ENCODE measurements at regions not wholly inside any gene's neighbourhood (a gene's known extent, or its start where the extent isn't known, plus 50 kb on each side); places are given as distances from the start of the nearest gene placed in this dataset.

DNA sequence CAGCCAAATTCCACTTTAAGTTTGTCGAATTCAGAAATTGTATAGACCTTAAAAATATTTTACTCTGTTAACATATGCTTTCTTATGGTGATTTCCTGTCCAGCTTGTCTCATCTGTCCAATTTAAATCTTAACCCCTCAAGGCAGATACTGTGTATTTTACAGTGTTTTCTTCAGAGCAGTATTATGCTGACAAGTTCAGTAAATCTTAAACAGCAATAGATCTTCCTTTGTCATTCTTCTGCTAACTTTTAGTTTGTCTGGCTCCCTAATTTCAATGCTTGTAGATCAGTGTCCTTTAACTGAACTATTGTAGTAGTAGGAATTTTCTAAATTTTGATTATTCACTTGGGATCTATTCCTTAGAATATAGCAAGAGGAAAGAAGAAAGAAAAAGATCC, 52.8 kb upstream of the MEIS1 start:
- no peak for DNase-seq (ENCODE audit: low read depth in 2 of 2)

DNA sequence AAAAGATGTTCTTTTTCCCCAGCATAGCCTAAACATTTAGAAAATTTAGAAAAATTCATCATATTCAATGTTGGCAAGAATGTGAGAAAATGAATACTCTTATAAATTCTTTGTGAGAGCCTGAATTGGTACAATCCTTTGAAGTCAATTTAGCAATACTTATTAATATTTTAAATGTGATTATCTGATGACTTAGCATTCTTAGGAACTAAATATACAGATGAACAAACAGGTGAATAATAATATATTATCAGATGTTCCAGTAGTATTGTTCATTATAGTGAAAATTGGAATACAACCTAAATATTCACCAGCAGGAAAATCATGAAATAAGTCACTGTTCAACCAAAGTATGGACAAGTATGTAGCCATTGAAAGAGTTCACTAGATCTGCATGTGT, 55.5 kb upstream of the MEIS1 start:
- DNase-seq (ENCODE audit: low read depth in 2 of 2) = no peak

DNA sequence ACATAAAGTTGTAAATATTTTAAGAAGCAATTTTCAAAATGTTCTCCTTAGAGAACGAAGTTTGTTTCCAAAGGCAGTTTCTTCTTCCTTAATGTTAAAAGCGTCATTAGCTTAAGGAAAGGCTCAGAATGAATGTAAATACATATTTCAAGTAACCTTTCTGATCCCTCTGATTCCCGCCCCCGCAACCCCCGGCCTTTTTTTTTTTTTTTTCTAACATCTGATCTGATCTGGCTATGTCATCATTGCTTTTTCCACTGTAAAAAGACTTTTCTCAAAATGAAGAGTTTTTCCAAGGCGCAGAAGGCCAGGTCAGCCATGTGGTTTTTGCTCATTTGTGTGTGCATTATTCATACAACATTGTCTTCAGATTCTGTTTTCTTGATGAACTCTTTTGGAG, 57.1 kb upstream of the MEIS1 start:
- DNase-seq (ENCODE audit: low read depth in 2 of 2) = no peak

DNA sequence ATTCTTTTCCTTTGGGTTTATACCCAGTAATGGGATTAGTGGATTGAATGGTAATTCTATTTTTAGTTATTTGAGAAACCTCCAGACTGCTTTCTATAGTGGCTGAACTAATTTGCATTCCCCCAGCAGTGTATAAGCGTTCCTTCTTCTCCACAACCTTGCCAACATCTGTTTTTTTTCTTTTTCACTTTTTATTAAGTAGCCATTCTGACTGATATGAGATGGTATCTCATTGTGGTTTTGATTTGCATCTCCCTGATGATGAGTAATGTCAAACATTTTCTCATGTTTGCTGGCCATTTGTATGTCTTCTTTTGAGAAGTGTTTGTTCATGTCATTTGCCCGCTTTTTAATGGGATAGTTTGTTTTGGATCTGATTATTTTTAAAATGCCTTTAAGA, 64.1 kb upstream of the MEIS1 start:
- no peak for DNase-seq (ENCODE audit: low read depth in 2 of 2)

DNA sequence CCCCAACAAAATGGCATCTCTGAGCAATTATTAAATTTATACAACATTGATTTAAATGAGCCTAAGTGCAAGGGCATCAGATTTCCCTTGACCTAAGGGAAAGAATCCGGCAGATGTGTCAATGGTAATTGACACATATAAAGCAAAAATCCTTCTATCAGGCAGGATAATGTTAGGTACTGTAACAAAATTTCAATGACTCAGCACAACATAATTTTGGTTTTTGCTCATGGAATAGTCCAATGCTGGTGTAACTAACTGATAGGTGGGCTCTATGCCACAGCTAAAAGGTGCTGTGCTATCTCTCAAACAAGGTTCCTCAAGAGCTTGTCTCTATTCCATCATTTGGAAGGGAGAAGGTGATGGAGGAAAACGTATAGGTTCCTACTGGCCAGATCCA, 68.3 kb upstream of the MEIS1 start:
- no peak for DNase-seq (ENCODE audit: low read depth in 2 of 2)

DNA sequence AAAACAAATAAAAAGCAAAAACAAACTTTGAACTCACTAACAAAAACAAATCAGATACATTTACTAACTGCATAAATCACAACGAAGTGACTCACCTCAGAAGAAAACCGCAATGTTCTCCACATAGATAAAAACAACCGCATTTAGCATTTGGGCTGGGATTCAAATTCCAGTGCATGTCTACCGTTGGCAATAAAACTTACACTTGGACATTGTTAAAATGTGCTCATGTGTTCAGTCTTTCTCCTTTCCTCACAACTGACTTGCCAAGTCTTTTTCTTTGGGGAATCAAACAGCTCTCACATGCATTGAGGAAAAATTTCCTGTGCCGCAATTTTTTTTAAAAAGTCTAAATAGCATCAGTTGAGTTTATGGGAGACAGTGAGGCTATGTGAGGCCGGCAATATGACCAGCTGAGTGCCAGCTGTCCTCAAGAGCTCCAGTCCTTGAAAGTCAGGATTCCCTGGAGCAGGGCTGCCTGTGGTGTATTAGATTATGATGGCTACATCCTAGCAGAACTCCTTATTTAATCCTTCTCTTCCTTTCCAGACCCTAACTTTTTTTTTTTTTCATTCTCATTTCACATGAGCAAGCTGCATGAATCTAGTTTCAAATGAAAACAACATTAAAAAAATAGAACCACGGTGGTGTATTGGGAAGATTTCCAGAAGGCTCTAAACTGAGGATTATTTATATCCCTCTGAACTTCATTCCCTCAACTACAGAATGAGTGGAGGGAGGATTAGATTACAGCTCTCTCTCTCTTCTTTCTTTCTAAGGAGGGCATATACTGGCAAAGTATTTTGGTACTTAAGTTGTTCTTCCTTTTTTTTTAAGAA, 70.2 kb upstream of the MEIS1 start:
- no peak for DNase-seq (ENCODE audit: low read depth in 2 of 2)

DNA sequence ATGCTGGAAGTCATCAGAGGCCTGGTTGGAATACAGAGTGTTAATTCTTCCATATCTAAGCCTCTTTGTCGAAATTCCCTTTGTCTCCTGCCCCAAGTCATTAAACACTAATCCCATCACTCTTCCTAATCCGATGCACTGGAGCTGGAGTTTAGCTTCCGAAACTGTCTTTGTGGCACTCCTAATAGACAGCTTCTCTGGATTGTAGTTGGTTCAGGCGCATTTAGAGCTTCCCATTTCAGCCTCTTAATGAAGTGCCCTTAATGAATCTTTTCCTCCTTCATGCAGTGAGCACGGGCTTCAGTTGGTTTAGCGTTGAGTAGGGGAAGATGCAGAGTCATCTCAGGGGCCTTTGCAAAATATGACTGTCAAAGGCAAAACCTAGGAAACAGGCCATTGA, 72.2 kb upstream of the MEIS1 start:
- DNase-seq (ENCODE audit: low read depth in 2 of 2) = no peak

DNA sequence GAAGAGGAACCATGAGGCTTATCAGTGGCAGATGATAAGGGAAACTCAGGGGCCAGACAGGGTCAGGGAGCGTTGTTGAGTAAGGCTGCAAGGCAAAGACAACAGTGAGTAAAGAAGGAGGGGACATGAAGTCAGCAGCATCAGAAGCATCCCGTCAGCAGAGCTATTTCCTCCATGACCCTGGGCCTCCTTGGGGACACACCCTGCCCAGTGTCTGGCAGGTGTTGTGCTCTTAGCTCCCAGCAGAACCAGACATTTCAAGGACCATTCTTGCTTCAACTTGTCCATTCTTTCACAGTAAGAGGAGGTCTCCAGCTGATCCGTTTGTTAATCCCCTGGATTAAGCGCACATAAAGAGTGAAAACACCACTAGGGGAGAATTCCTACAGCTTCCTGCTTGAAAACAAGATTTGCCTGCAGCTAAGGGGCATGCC, 88.7 kb upstream of the MEIS1 start:
- DNase-seq (ENCODE audit: low read depth in 2 of 2) = no peak

DNA sequence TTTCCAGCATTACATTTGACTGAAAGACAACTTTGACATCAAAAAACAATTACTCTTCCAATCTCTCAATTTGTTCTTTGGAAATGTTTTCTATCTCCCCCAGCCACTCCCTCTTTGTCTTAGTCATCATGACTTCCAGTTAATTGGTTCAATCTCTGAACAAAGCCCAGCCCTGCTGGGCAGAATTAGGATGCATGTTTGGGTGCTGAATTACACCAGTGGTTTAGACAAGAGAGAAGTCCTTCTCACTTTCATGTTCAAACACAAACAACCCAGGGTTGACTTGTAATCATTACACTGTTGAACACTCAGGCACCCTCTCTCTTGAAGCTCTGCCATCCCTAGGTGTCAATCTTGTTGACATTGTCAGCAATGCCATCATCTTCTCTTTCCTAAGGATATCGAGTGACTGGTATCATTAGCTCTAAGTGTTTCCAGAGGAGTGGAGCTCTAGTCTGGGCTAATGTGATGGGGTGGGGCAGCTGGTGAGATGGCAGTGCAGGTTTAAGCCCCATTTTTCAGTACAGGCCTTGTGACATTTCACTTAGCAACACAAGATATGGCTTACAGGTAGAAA, 90.8 kb upstream of the MEIS1 start:
- DNase-seq (ENCODE audit: low read depth in 2 of 2) = no peak

DNA sequence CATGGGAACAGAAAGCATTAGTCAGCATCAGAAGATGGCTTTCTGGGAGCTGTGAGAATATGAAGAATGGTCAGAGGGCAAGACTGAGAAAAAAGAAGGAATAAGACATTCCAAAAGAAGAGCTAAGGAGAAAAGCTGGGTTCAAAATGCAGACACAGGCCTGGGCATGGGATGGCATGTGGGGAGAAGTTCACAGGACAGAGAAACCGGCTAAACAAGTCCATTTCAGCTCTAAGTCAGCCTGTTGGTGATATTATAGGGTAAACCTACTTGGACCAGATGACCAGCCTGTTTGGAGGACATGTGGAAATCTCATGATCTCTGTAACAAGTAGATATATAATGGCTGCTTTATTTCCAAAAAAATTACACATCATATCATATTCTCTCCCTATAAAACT, 91.7 kb upstream of the MEIS1 start:
- DNase-seq (ENCODE audit: low read depth in 2 of 2) = no peak

DNA sequence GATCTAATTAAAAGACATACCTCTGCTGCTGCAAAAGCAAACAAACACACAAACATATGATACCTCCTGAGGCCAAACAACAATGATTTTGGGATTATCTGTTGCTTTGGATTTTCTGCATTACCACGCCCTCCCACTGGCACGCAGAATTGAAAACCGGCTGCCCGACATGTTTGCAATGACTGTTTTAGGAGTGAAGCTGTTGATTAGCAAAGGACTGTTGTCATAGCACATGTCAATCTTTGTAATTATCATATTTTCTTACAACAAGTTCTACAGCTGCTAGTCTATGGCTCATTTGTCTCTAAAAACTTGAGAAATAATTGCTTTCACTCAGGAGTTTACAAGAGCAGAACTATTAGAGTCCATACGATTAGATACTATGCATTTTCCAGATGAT, 94.4 kb upstream of the MEIS1 start:
- no peak for DNase-seq (ENCODE audit: low read depth in 2 of 2)

DNA sequence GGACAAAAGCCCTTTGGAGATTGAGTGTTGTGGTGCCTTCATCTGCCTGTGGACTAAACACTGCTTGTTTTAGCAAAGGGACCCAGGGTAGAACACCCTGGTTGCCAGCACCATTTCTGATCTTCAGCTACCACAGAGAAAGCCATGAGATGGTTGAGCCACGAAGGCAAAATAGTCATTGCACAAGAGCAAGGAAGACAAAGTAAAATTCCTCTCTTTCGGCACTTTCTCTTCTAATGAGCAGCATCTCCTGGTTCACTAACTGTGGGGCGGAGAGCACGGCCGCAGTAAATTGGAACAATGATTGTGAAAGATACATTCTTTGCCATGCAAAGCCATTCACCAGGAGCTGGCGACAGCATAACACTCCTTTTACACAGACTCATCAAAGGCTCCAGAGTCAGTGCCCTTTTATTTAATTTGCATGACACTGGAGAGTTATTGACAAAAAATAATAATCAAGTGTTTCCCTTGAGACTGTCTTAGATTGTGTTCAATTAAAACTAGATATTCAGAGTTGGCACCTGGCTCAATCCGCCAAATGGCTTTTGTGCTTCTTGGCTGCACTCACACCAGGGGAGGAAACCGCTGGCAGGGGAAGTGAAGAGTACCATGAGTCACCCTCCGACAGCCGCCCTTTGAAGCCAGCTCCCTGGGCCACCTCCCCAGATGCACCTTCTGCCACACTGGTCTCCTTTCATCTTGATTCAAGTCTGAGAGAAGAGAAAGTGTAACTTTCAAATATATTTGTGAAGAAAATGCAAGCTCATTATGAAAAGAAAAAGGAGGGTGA, 100.5 kb upstream of the MEIS1 start:
- no peak for DNase-seq (ENCODE audit: low read depth in 2 of 2)

DNA sequence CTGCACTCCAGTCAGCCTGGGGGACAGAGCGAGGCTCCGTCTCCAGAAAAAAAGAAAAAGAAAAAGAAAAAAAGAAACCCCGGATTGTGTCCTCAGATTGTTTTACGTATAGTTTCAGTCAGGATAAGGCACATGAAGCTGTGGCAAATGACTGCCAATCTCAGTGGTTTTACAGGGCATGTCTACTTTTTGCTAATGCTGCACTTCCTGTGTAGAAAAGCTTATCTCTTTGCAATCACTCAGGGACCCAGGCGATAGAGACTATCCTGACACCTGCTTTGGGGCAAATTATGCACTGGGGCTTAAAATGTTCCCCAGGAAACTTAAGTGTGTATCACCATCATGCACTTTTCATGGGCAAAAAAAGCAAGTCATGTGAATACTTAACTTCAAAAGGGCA, 103.7 kb upstream of the MEIS1 start:
- no peak for DNase-seq (ENCODE audit: low read depth in 2 of 2)

DNA sequence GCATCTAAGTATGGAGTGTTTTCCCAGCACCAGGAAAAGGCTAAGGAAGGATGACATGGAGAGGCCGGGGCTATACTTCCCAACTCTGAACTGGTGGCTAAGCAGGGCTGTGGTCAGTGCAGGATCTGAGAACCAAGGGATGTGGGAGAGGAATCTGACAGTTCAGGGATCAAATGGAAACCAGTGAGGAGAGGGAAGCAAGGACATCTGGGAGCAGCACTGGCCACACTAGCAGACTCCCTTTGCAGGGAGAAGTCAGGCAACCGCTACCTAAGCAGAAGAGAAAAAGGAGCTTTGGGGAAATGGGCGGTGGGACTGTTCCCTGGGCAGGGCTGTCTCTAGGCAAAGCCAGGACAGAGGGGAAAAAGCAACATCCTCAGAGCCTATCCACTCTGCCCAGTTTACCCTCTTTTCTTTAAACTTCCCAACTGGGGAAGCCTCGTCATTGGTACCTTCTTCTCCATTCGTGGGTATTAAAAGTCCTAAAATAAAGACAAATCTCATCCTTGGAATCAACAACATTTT, 105.8 kb upstream of the MEIS1 start:
- DNase-seq (ENCODE audit: low read depth in 2 of 2) = no peak

DNA sequence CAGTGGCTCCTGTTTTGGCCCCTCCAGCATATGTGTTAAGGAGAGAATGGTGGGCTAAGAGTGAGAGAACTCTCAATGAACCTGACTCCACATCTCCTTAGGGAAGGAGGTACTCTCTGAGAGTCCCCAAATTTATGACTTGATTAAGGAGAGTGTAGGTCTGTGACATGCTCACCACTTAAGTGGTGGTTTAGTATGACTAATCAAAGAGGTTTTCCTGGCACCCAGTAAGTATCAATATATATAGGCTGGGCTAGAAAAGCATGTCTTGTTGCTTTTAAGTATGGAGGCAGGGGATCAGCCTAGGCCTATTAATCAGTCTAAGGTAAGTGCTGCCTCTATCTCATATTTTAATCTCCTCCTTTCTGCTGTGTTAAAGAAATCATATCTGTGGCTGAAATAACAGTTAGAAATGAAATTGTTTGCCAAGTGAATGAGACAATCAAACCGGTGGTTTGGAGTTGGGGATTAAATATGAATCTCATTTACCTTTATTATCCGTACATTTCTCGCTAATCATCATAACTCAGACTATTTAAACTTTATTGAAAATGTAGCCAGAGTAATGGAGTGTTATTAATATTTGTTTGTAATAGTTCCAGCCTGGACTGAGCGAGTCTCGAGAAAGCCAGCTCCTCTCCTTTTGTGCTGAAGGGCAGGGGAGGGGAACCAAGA, 107.7 kb upstream of the MEIS1 start:
- DNase-seq (ENCODE audit: low read depth in 2 of 2) = no peak

DNA sequence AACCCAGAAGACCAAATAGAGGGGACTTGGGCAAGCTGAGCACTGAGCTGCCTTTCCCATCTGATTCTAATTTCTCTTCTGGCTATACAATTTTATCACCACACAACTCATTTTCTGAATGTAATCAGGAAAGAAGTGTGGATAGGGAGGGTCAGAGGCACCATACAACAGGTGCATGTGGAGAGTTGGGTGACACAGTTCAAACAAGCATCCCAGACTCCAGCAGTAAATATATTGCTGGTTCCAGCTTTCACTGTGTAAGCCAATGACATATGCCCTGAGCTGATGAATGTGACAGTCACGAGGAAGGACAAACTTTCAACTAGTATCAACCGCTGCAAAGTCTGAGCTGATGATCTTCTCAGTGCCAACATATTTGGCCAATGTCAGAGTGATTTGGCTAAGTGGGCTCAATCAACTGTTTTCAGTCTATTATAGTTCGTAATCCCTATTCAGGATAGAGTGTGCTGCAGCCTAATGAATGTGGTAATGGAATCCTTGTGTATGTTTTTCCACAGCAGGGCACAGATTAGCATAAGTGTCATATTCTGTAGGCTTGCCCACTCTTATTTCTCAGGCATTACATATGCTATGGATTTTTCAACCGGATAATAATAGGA, 109.9 kb upstream of the MEIS1 start:
- no peak for DNase-seq (ENCODE audit: low read depth in 2 of 2)

DNA sequence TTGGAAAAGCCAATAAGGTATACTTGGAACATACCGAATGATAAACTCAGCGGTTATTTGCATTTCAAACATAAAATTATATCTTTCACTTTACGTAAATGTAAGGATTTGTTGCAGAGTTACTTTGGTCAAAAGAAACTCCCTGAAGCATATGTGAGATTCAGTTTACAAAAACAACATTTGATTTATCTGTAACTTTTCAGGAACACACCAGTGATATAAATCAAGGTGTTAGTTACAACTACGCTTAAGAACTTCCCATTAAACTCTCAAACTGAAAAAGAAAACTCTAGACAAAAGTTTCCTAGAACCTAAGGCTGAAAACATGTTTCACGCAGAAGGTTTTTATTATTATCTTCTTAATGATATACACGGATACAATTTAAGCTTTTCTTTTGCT, 110.6 kb upstream of the MEIS1 start:
- DNase-seq (ENCODE audit: low read depth in 2 of 2) = no peak

DNA sequence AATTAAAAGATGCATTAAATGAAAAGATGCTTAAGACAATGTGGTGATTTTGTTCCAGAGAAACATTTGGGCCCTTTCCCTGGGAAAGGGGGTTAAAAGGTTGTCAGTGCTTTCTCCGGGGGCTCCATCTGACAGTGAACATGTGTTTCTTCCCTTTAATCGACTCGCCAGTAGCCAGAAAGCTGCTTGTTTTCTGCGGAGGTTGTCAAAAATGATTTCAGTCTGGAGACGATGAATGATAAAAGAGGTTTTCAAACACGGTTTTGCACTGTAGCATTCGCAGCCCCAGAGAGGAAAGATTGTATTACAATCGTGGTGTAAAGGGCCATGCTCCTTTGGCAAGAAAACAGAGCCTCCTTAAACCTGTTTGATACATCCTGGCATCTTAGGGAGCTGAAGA, 111.5 kb upstream of the MEIS1 start:
- DNase-seq (ENCODE audit: low read depth in 2 of 2) = no peak

DNA sequence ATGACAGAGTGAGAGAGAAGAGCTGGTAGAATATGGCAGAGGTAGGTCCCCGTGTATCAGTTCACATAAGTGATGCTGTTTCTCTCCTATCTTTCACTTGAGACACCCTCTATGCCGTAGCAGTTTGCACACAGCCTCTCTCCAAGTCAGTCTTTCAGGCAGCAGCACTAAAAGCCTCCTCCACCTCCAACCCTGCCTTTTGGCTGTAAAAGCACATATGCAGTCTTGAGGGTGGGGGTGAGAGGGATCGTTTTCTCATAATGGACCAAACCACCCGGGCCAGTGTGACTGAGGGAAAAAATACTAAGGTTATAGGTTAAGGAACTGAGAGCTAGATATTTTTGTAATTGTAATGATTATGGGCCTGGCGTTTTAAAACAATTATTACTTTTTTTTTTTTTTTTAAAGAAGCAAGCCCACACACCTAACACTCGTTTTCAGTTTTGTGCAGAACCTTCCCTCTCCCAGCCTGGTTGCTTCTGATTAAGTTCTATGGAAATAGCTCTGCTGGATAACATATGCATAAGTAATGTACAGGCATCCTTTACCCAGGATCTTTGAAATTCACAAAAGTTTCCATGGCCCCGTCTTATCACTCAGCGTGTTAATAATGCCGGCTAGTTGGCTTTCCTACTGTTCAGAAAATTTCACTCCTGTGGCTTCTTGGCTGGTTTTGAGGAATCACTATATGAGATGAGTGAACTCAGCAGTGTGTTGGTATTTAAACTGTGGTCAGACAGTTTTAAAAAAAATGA, 112.2 kb upstream of the MEIS1 start:
- no peak for DNase-seq (ENCODE audit: low read depth in 2 of 2)

DNA sequence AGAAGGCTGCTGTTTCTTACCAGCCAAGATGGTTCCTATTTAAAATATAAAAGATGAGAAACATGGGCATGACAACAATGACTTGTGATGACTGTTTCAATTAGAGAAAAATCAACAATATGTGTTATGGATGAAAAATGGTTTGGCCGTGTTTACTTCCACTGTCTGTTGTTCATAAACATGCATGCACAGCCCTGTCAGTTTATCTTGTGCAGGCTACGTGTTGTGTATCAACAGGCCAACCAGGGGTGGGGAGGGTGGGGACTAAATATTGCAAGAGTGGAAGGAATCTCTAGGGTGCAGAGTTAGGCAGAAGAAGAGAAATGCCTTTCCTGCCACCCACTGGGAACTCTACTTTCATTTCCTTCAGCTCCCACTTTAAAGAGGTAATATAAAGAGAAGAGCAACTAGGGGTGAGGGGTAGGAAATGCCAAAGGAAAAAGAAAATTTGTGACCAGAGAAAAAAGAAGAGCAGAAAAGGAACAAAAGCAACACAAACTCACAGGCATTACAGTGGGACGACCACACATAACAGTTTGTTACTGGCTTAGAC, 116.8 kb upstream of the MEIS1 start:
- no peak for DNase-seq (ENCODE audit: low read depth in 2 of 2)

All from stimulated activated CD8-positive, alpha-beta memory T cell treated with anti-CD3 and anti-CD28 coated beads, Interleukin-2, amount 100 ng/mL, for 48 hours (primary cell).